Ishikawa (cell line): ENCODE measurements at regions not wholly inside any gene's neighbourhood (a gene's known extent, or its start where the extent isn't known, plus 50 kb on each side); places are given as distances from the start of the nearest gene placed in this dataset.

ENCODE experiments used
- CREB1 ChIP-seq: IDR thresholded peaks from 2 replicates; pipeline ENCODE4 v1.6.1; 2012; ENCODE audit warnings: low read depth
- EP300 ChIP-seq: IDR thresholded peaks from 2 replicates; pipeline ENCODE4 v1.6.1; 2012; ENCODE audit warnings: borderline replicate concordance
- MAX ChIP-seq: IDR thresholded peaks from 2 replicates; pipeline ENCODE4 v1.6.1; 2012
- TAF1 ChIP-seq: IDR thresholded peaks from 2 replicates; pipeline ENCODE4 v1.6.1; 2012; ENCODE audit warnings: low read depth, mild to moderate bottlenecking
- ZBTB7A ChIP-seq: IDR thresholded peaks from 2 replicates; pipeline ENCODE4 v1.6.1; 2012; ENCODE audit warnings: low read depth

GRCh38 chr7:113013761-113014449 lies 72.7 kb downstream of the GPR85 start:
- TF ChIP-seq TAF1, result no peak
- no peak for TF ChIP-seq CREB1
- TF ChIP-seq EP300, result no peak
- TF ChIP-seq ZBTB7A, result no peak
- no peak for TF ChIP-seq MAX
